Vagina (tissue), 2 donors: ENCODE measurements at regions not wholly inside any gene's neighbourhood (a gene's known extent, or its start where the extent isn't known, plus 50 kb on each side); places are given as distances from the start of the nearest gene placed in this dataset.

Source experiments
- POLR2AphosphoS5 ChIP-seq, 2 donors: sonication (generic); formaldehyde crosslinking; IDR thresholded peaks; one replicate each; pipeline ENCODE4 v1.9.0; 2017; ENCODE audit warnings: antibody characterized with exemption in 2 of 2, mild to moderate bottlenecking in 2 of 2, low read depth in 1 of 2; ENCODE audit not compliant: insufficient read depth in 1 of 2
- TF ChIP-seq, protein P1 (sequence below), 3 experiments: fragments of 450-650 bp in 2 of 3; fragments of 200-600 bp in 1 of 3; sonication (generic) in 1 of 3; IDR thresholded peaks; one replicate each; pipeline ENCODE4 v1.5.1; 2017 to 2019; ENCODE audit warnings: antibody characterized with exemption in 3 of 3, mild to moderate bottlenecking in 2 of 3, moderate library complexity in 2 of 3

GRCh38 chr20:46837083-46837482 lies 57.6 kb upstream of the EYA2 start:
- TF ChIP-seq, protein P1, sequence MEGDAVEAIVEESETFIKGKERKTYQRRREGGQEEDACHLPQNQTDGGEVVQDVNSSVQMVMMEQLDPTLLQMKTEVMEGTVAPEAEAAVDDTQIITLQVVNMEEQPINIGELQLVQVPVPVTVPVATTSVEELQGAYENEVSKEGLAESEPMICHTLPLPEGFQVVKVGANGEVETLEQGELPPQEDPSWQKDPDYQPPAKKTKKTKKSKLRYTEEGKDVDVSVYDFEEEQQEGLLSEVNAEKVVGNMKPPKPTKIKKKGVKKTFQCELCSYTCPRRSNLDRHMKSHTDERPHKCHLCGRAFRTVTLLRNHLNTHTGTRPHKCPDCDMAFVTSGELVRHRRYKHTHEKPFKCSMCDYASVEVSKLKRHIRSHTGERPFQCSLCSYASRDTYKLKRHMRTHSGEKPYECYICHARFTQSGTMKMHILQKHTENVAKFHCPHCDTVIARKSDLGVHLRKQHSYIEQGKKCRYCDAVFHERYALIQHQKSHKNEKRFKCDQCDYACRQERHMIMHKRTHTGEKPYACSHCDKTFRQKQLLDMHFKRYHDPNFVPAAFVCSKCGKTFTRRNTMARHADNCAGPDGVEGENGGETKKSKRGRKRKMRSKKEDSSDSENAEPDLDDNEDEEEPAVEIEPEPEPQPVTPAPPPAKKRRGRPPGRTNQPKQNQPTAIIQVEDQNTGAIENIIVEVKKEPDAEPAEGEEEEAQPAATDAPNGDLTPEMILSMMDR (IDR thresholded peaks at IDR 0.05): no peak
- no peak for TF ChIP-seq POLR2AphosphoS5 (IDR thresholded peaks at IDR 0.05; ENCODE audit: insufficient read depth in 1 of 2, low read depth in 1 of 2)
